Activated CD8-positive, alpha-beta T cell treated with anti-CD3 and anti-CD28 coated beads for 36 hours (primary cell): ENCODE measurements at regions not wholly inside any gene's neighbourhood (a gene's known extent, or its start where the extent isn't known, plus 50 kb on each side); places are given as distances from the start of the nearest gene placed in this dataset.
A peak's percentile ranks its signal among the peaks of the same experiment; 100 is the strongest.

Experiments
- ATAC-seq: fragments of 200-7000 bp; cut with Tn5 transposase; one replicate; pipeline ENCODE4 v1.10.0; 2021; ENCODE audit warnings: mild to moderate bottlenecking, moderate library complexity
- CTCF ChIA-PET: fragments of 350-600 bp; sonication (Branson Sonifier 250); formaldehyde crosslinking; loops from one replicate; lab custom pipeline; 2021; ENCODE audit warnings: antibody characterized with exemption; lab: Charles Lee
- POLR2A ChIA-PET: fragments of 350-600 bp; sonication (Branson Sonifier 250); formaldehyde crosslinking; loops from one replicate; lab custom pipeline; 2021; ENCODE audit warnings: antibody characterized with exemption; lab: Charles Lee
- DNase-seq: peaks from one replicate; pipeline ENCODE4 v3.0.0-alpha.2; 2020
- H3K27ac Mint-ChIP-seq: one replicate; pipeline ENCODE4 v1.8.0; 2021; ENCODE audit warnings: mild to moderate bottlenecking, mixed read lengths
- H3K27me3 Mint-ChIP-seq: one replicate; pipeline ENCODE4 v1.8.0; 2021; ENCODE audit warnings: mixed read lengths
- H3K36me3 Mint-ChIP-seq: one replicate; pipeline ENCODE4 v1.8.0; 2021; ENCODE audit warnings: low read depth, mixed read lengths
- H3K4me1 Mint-ChIP-seq: one replicate; pipeline ENCODE4 v1.8.0; 2021; ENCODE audit warnings: low read depth, mixed read lengths
- H3K4me3 Mint-ChIP-seq: one replicate; pipeline ENCODE4 v1.8.0; 2021; ENCODE audit warnings: mild to moderate bottlenecking, moderate library complexity, mixed read lengths
- H3K9me3 Mint-ChIP-seq: one replicate; pipeline ENCODE4 v1.8.0; 2021; ENCODE audit warnings: mixed read lengths
- CTCF ChIP-seq: fragments of 200-600 bp; IDR thresholded peaks from one replicate; pipeline ENCODE4 v1.8.0; 2022; ENCODE audit warnings: antibody characterized with exemption, mild to moderate bottlenecking
- intact Hi-C: fragments of 100-400 bp; cut with micrococcal nuclease; formaldehyde crosslinking; loops from one replicate; pipeline ENCODE4 v1.10.0; 2022

GRCh38 chr6:21953831-21954801 lies 342.7 kb downstream of the PRL start:
- ChIA-PET POLR2A (no interaction called here), CTCF (interaction anchor here (0.9 kb wide), 1 partner anchor 18 kb away, joined by 3 read pairs; no protein-coding TSS in a partner anchor)
- Mint-ChIP-seq H3K27ac (no peak overlapping the region), H3K4me1 (peaks cover 8% of the 10 kb centered on the region), H3K4me3 (no peak overlapping the region), H3K27me3 (no peaks in the 10 kb centered on the region), H3K9me3 (no peaks in the 10 kb centered on the region), H3K36me3 (no peaks in the 10 kb centered on the region)
- TF ChIP-seq CTCF, result no peak
- peak; percentile 5 for DNase-seq
- ATAC-seq, result peak; percentile 39
- intact Hi-C loops, result no loop called here

- H3K27ac Mint-ChIP-seq, result no peak overlapping the region
- no peaks in the 10 kb centered on the region for H3K9me3 Mint-ChIP-seq
- no peak for DNase-seq
- ChIA-PET CTCF (no interaction called here), POLR2A (no interaction called here)
- H3K27me3 Mint-ChIP-seq, result no peaks in the 10 kb centered on the region
- H3K36me3 Mint-ChIP-seq, result no peaks in the 10 kb centered on the region
- no peak for TF ChIP-seq CTCF
- peaks cover 8% of the 10 kb centered on the region for H3K4me1 Mint-ChIP-seq
- intact Hi-C loops, result no loop called here
- no peak for ATAC-seq
- no peak overlapping the region for H3K4me3 Mint-ChIP-seq
Measured at GRCh38 chr6:21955053-21955595, 341.7 kb downstream of the PRL start.

- no peaks in the 10 kb centered on the region for H3K36me3 Mint-ChIP-seq
- ChIA-PET CTCF (no interaction called here), POLR2A (no interaction called here)
Measured at GRCh38 chr6:21955951-21956350, 340.9 kb downstream of the PRL start.

GRCh38 chr6:21958428-21958827 lies 338.4 kb downstream of the PRL start:
- POLR2A ChIA-PET, result no interaction called here
- Mint-ChIP-seq H3K36me3 (no peaks in the 10 kb centered on the region), H3K4me3 (no peak overlapping the region), H3K27ac (no peak overlapping the region), H3K27me3 (no peaks in the 10 kb centered on the region), H3K4me1 (no peaks in the 10 kb centered on the region), H3K9me3 (no peaks in the 10 kb centered on the region)
- DNase-seq (no peak), ATAC-seq (no peak)
- CTCF ChIA-PET, result no interaction called here
- no peak for TF ChIP-seq CTCF
- intact Hi-C loops, result no loop called here

More at GRCh38 chr6:21955951-21956350, 340.9 kb downstream of the PRL start:
- no peaks in the 10 kb centered on the region for H3K27me3 Mint-ChIP-seq
- no peak for TF ChIP-seq CTCF
- no peak overlapping the region for H3K27ac Mint-ChIP-seq
- intact Hi-C loops, result no loop called here
- ATAC-seq (no peak), DNase-seq (no peak)
- H3K9me3 Mint-ChIP-seq, result no peaks in the 10 kb centered on the region
- H3K4me3 Mint-ChIP-seq, result no peak overlapping the region
- H3K4me1 Mint-ChIP-seq, result peaks cover 5% of the 10 kb centered on the region

- H3K27ac Mint-ChIP-seq, result no peak overlapping the region
- no peaks in the 10 kb centered on the region for H3K36me3 Mint-ChIP-seq
- intact Hi-C loops, result no loop called here
- no peaks in the 10 kb centered on the region for H3K9me3 Mint-ChIP-seq
- no peak for ATAC-seq
- no peak overlapping the region for H3K4me3 Mint-ChIP-seq
- no peak for TF ChIP-seq CTCF
- ChIA-PET CTCF (no interaction called here), POLR2A (no interaction called here)
- no peaks in the 10 kb centered on the region for H3K27me3 Mint-ChIP-seq
- H3K4me1 Mint-ChIP-seq, result peaks cover 6% of the 10 kb centered on the region
- DNase-seq, result no peak
Measured at GRCh38 chr6:21961226-21961625, 335.6 kb downstream of the PRL start.
